ENCODE measurements at regions not wholly inside any gene's neighbourhood (a gene's known extent, or its start where the extent isn't known, plus 50 kb on each side); places are given as distances from the start of the nearest gene placed in this dataset.

GRCh38 chr10:50972591-50972990, 87.2 kb upstream of the A1CF start:
- TF ChIP-seq YY1 (IDR thresholded peaks at IDR 0.05; ENCODE audit: insufficient read depth, insufficient read length) (no peak), ZNF274 (IDR thresholded peaks at IDR 0.05; ENCODE audit: low read depth, low read length) (no peak), SUZ12 (IDR thresholded peaks at IDR 0.05; ENCODE audit: extremely low read depth, insufficient read depth, insufficient read length) (no peak)

All from NT2/D1 (cell line).